ENCODE measurements at regions not wholly inside any gene's neighbourhood (a gene's known extent, or its start where the extent isn't known, plus 50 kb on each side); places are given as distances from the start of the nearest gene placed in this dataset.
"Not testable (repeated sequence)": the region's sequence is repeated elsewhere in the genome, so short reads cannot be mapped to it uniquely, and the experiment has no call there.

- not testable (repeated sequence) for TF ChIP-seq HNF4A (CRISPR knock-in tag; IDR thresholded peaks at IDR 0.05); CEBPZ (IDR thresholded peaks at IDR 0.05; ENCODE audit: low read length); GABPB1 (CRISPR knock-in tag; IDR thresholded peaks at IDR 0.05); USF2 (IDR thresholded peaks at IDR 0.05; ENCODE audit: low read depth, low read length); USF2 (CRISPR knock-in tag; IDR thresholded peaks at IDR 0.05; ENCODE audit: borderline replicate concordance); SMAD1 (CRISPR knock-in tag; IDR thresholded peaks at IDR 0.05; ENCODE audit: borderline replicate concordance, low read depth); CTCF (CRISPR knock-in tag; IDR thresholded peaks at IDR 0.05); PBX3 (CRISPR knock-in tag; IDR thresholded peaks at IDR 0.05; ENCODE audit: borderline replicate concordance); MIXL1 (CRISPR knock-in tag; IDR thresholded peaks at IDR 0.05); POLR2A (IDR thresholded peaks at IDR 0.05; ENCODE audit: insufficient read depth in 1 of 2, low read depth in 2 of 2, low read length in 2 of 2); ZFP1 (CRISPR knock-in tag; IDR thresholded peaks at IDR 0.05); SMAD9 (CRISPR knock-in tag; IDR thresholded peaks at IDR 0.05); POLR2AphosphoS5 (IDR thresholded peaks at IDR 0.05; ENCODE audit: low read depth, low read length)
These were observed 141.6 kb downstream of the POU3F4 start for GRCh38 chrX:83649706-83650105.
